Stomach (tissue), 4 donors: ENCODE measurements at regions not wholly inside any gene's neighbourhood (a gene's known extent, or its start where the extent isn't known, plus 50 kb on each side); places are given as distances from the start of the nearest gene placed in this dataset.

Source experiments
- EP300 ChIP-seq: sonication (generic); formaldehyde crosslinking; IDR thresholded peaks from one replicate; pipeline ENCODE4 v1.6.1; 2017; ENCODE audit warnings: antibody characterized with exemption
- POLR2A ChIP-seq, 4 donors: fragments of 450-650 bp; IDR thresholded peaks; one replicate each; pipeline ENCODE4 v1.6.1; 2016; ENCODE audit warnings: antibody characterized with exemption in 4 of 4, control low read depth in 2 of 4, mild to moderate bottlenecking in 1 of 4, moderate library complexity in 1 of 4
- TF ChIP-seq, protein P1 (sequence below), 7 experiments: fragments of 450-650 bp in 4 of 7; fragments of 200-600 bp in 3 of 7; sonication (generic) in 3 of 7; IDR thresholded peaks; one replicate each; pipeline ENCODE4 v1.5.1; 2016 to 2019; ENCODE audit warnings: antibody characterized with exemption in 7 of 7, control low read depth in 2 of 7, mild to moderate bottlenecking in 1 of 7

DNA sequence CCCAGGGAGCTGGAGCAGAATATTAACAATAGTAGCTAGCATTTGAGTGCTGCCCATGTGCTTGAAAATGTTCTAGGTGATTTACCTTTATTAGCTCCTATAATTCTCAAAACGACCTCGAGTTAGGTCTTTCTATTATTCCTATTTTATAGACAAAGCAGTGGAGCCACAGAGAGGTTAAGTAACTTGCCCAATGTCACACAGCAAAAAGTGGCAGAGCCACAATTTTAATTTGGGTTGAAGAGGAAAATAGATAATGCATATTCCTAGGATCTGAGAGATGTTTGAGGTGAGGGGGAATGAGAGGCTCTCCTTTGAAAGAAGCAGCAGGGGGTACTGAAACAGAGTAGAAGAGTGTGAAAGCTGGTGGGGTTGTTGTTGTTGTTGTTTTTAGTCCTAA, 354.5 kb upstream of the SLC35B3 start:
- TF ChIP-seq, protein P1, sequence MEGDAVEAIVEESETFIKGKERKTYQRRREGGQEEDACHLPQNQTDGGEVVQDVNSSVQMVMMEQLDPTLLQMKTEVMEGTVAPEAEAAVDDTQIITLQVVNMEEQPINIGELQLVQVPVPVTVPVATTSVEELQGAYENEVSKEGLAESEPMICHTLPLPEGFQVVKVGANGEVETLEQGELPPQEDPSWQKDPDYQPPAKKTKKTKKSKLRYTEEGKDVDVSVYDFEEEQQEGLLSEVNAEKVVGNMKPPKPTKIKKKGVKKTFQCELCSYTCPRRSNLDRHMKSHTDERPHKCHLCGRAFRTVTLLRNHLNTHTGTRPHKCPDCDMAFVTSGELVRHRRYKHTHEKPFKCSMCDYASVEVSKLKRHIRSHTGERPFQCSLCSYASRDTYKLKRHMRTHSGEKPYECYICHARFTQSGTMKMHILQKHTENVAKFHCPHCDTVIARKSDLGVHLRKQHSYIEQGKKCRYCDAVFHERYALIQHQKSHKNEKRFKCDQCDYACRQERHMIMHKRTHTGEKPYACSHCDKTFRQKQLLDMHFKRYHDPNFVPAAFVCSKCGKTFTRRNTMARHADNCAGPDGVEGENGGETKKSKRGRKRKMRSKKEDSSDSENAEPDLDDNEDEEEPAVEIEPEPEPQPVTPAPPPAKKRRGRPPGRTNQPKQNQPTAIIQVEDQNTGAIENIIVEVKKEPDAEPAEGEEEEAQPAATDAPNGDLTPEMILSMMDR (IDR thresholded peaks at IDR 0.05): no peak
- TF ChIP-seq EP300 (no peak), POLR2A (IDR thresholded peaks at IDR 0.05) (no peak)
